Activated naive CD4-positive, alpha-beta T cell treated with anti-CD3 and anti-CD28 coated beads, Interleukin-2, amount 50 U/mL, for 72 hours (primary cell): ENCODE measurements at regions not wholly inside any gene's neighbourhood (a gene's known extent, or its start where the extent isn't known, plus 50 kb on each side); places are given as distances from the start of the nearest gene placed in this dataset.
A peak's percentile ranks its signal among the peaks of the same experiment; 100 is the strongest.
"Not testable (repeated sequence)": the region's sequence is repeated elsewhere in the genome, so short reads cannot be mapped to it uniquely, and the experiment has no call there.

ENCODE experiments used
- ATAC-seq, 2 donors: fragments of 150-1000 bp; cut with Tn5 transposase; 2 replicates each; pipeline ENCODE4 v1.10.0; 2021; ENCODE audit warnings: mild to moderate bottlenecking in 2 of 2, moderate library complexity in 2 of 2
- DNase-seq, 2 donors: peaks; one replicate each; pipeline ENCODE4 v3.0.0; 2021 to 2022; ENCODE audit warnings: low spot score in 2 of 2
- H3K27ac Mint-ChIP-seq, 2 donors: one replicate each; pipeline ENCODE4 v1.8.0; 2022; ENCODE audit warnings: mild to moderate bottlenecking in 2 of 2, mixed read lengths in 2 of 2
- H3K36me3 Mint-ChIP-seq, 2 donors: one replicate each; pipeline ENCODE4 v1.8.0; 2022; ENCODE audit warnings: mixed read lengths in 2 of 2
- H3K9me3 Mint-ChIP-seq, 2 donors: one replicate each; pipeline ENCODE4 v1.8.0; 2022; ENCODE audit warnings: mixed read lengths in 2 of 2

GRCh38 chr3:137542049-137542448, 222.1 kb upstream of the SOX14 start:
- ATAC-seq (no peak), DNase-seq (no peak)
- H3K9me3 Mint-ChIP-seq: peaks cover 21 to 24% of the 10 kb centered on the region in 2 donors
- H3K36me3 Mint-ChIP-seq: no peaks in the 10 kb centered on the region
- H3K27ac Mint-ChIP-seq: no peak overlapping the region

- H3K9me3 Mint-ChIP-seq: peaks cover 0 to 5% of the 10 kb centered on the region in 2 donors
- ATAC-seq: no peak
- H3K36me3 Mint-ChIP-seq: no peaks in the 10 kb centered on the region
- no peak overlapping the region for H3K27ac Mint-ChIP-seq
- no peak for DNase-seq
Measured at GRCh38 chr3:137554242-137554641, 209.9 kb upstream of the SOX14 start.

GRCh38 chr3:137568880-137569279, 195.2 kb upstream of the SOX14 start:
- Mint-ChIP-seq H3K36me3 (no peaks in the 10 kb centered on the region), H3K27ac (no peak overlapping the region), H3K9me3 (peaks cover 15 to 43% of the 10 kb centered on the region in 2 donors)
- no peak for ATAC-seq
- no peak for DNase-seq

GRCh38 chr3:137572931-137573330, 191.2 kb upstream of the SOX14 start:
- H3K27ac Mint-ChIP-seq: peak overlapping the region in 1 of 2 donors; percentile 72
- no peaks in the 10 kb centered on the region for H3K36me3 Mint-ChIP-seq
- ATAC-seq (no peak), DNase-seq (no peak)
- peaks cover 3 to 19% of the 10 kb centered on the region in 2 donors for H3K9me3 Mint-ChIP-seq

- H3K9me3 Mint-ChIP-seq: peaks cover 24 to 28% of the 10 kb centered on the region in 2 donors
- H3K36me3 Mint-ChIP-seq: no peaks in the 10 kb centered on the region
- ATAC-seq (no peak), DNase-seq (no peak)
- no peak overlapping the region for H3K27ac Mint-ChIP-seq
Measured at GRCh38 chr3:137582484-137582883, 181.6 kb upstream of the SOX14 start.

GRCh38 chr3:137583256-137583655, 180.9 kb upstream of the SOX14 start:
- DNase-seq (no peak), ATAC-seq (no peak)
- H3K9me3 Mint-ChIP-seq: peaks cover 24 to 28% of the 10 kb centered on the region in 2 donors
- H3K36me3 Mint-ChIP-seq: no peaks in the 10 kb centered on the region
- H3K27ac Mint-ChIP-seq: no peak overlapping the region

- peaks cover 20 to 21% of the 10 kb centered on the region in 2 donors for H3K9me3 Mint-ChIP-seq
- H3K36me3 Mint-ChIP-seq: no peaks in the 10 kb centered on the region
- DNase-seq (no peak), ATAC-seq (no peak)
- no peak overlapping the region for H3K27ac Mint-ChIP-seq
Measured at GRCh38 chr3:137588871-137589270, 175.2 kb upstream of the SOX14 start.

- not testable (repeated sequence) for ATAC-seq, DNase-seq, H3K36me3 Mint-ChIP-seq, H3K9me3 Mint-ChIP-seq, H3K27ac Mint-ChIP-seq
Measured at GRCh38 chr3:137595415-137595814, 168.7 kb upstream of the SOX14 start.

- H3K9me3 Mint-ChIP-seq: no peaks in the 10 kb centered on the region
- H3K36me3 Mint-ChIP-seq: no peaks in the 10 kb centered on the region
- no peak overlapping the region for H3K27ac Mint-ChIP-seq
- no peak for DNase-seq
- no peak for ATAC-seq
Measured at GRCh38 chr3:137610723-137611122, 153.4 kb upstream of the SOX14 start.

GRCh38 chr3:137612291-137612690, 151.8 kb upstream of the SOX14 start:
- DNase-seq: no peak
- H3K36me3 Mint-ChIP-seq: no peaks in the 10 kb centered on the region
- peaks cover 0 to 4% of the 10 kb centered on the region in 2 donors for H3K9me3 Mint-ChIP-seq
- no peak for ATAC-seq
- H3K27ac Mint-ChIP-seq: no peak overlapping the region

GRCh38 chr3:137615659-137616418, 148.3 kb upstream of the SOX14 start:
- H3K9me3 Mint-ChIP-seq: peaks cover 0 to 4% of the 10 kb centered on the region in 2 donors
- ATAC-seq: no peak
- no peak for DNase-seq
- H3K36me3 Mint-ChIP-seq: no peaks in the 10 kb centered on the region
- no peak overlapping the region for H3K27ac Mint-ChIP-seq

- no peak for ATAC-seq
- H3K9me3 Mint-ChIP-seq: no peaks in the 10 kb centered on the region
- no peak for DNase-seq
- no peak overlapping the region for H3K27ac Mint-ChIP-seq
- peaks cover 0 to 5% of the 10 kb centered on the region in 2 donors for H3K36me3 Mint-ChIP-seq
Measured at GRCh38 chr3:137641879-137642704, 122.0 kb upstream of the SOX14 start.

GRCh38 chr3:137642831-137643230, 121.3 kb upstream of the SOX14 start:
- DNase-seq: no peak
- Mint-ChIP-seq H3K9me3 (no peaks in the 10 kb centered on the region), H3K36me3 (peaks cover 0 to 5% of the 10 kb centered on the region in 2 donors), H3K27ac (no peak overlapping the region)
- ATAC-seq: no peak

GRCh38 chr3:137647179-137647578, 116.9 kb upstream of the SOX14 start:
- Mint-ChIP-seq H3K36me3 (no peaks in the 10 kb centered on the region), H3K27ac (no peak overlapping the region), H3K9me3 (peaks cover 0 to 5% of the 10 kb centered on the region in 2 donors)
- DNase-seq: no peak
- no peak for ATAC-seq

GRCh38 chr3:137669519-137670060, 94.5 kb upstream of the SOX14 start:
- Mint-ChIP-seq H3K27ac (no peak overlapping the region), H3K9me3 (peaks cover 16 to 17% of the 10 kb centered on the region in 2 donors), H3K36me3 (no peaks in the 10 kb centered on the region)
- ATAC-seq (no peak), DNase-seq (no peak)

GRCh38 chr3:137687181-137687879, 76.8 kb upstream of the SOX14 start:
- Mint-ChIP-seq H3K27ac (no peak overlapping the region), H3K9me3 (no peaks in the 10 kb centered on the region), H3K36me3 (no peaks in the 10 kb centered on the region)
- DNase-seq: no peak
- no peak for ATAC-seq
